Hematopoietic multipotent progenitor cell treated with erythropoietin and hydrocortisone succinate and interleukin-3 and kit ligand, for 17 days (in vitro differentiated cells): ENCODE measurements at regions not wholly inside any gene's neighbourhood (a gene's known extent, or its start where the extent isn't known, plus 50 kb on each side); places are given as distances from the start of the nearest gene placed in this dataset.

Source experiments
- DNase-seq: peaks from one replicate; pipeline ENCODE4 v3.0.0-alpha.2; 2015; ENCODE audit warnings: low spot score

- DNase-seq = no peak
Measured at GRCh38 chr1:23615423-23615822, 56.1 kb upstream of the ID3 start.

- no peak for DNase-seq
Measured at GRCh38 chr1:23614032-23614660, 54.8 kb upstream of the ID3 start.

GRCh38 chr1:23613191-23614031, 54.1 kb upstream of the ID3 start:
- DNase-seq = no peak

GRCh38 chr1:23611601-23612327, 52.5 kb upstream of the ID3 start:
- DNase-seq = no peak

- DNase-seq = no peak
Measured at GRCh38 chr1:23610677-23611076, 51.4 kb upstream of the ID3 start.

- DNase-seq = no peak
Measured at GRCh38 chr1:23609971-23610370, 50.7 kb upstream of the ID3 start.
